ENCODE measurements at regions not wholly inside any gene's neighbourhood (a gene's known extent, or its start where the extent isn't known, plus 50 kb on each side); places are given as distances from the start of the nearest gene placed in this dataset.
"Not testable (repeated sequence)": the region's sequence is repeated elsewhere in the genome, so short reads cannot be mapped to it uniquely, and the experiment has no call there.

DNA sequence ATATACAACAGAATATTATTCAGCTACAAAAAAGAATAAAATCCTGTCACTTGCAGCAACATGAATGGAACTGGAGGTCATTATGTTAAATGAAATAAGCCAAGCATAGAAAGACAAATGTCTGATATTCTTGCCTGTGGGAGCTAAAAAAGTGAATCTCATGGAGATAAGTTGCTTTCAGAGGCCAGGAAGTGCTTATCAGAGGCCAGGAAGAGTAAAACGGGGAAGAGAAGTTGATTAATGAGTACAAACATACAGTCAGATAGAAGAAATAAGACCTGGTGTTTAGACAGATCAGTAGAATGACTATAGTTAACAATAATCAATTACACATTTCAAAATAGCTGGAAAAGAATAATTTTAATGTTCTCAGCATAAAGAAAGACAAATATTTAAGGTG, 54.4 kb upstream of the CPHXL start:
- no peak for DNase-seq

DNA sequence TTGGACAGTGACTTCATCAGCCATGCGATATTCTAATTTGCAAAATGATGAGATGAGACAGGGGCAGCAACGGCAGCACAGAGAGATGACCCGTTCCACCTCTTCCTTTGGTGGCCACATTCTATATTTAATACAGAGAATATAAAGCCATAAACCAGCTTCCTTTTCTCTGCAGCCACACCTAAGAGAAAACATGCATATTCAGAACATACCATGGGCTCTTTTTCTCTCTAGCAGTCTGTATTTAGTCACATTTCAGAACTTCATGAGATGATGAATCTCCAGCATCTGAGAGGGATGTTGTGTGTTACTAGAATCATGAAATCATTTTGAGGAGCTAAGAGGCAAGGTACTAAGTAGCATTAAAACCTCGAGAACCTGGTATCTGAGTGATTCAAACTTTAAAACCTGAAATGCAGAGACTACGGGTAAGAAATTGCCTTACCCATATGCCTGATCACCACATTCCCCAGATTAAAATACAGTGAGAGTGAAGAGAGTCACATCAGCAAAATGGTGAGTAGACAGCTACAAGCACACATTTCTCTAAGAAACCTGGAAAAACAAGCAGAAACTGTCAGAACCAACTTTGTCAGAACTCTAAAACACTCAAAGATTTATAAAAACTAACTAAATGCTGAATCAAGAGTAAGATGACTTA, 55.5 kb upstream of the CPHXL start:
- DNase-seq: no peak

DNA sequence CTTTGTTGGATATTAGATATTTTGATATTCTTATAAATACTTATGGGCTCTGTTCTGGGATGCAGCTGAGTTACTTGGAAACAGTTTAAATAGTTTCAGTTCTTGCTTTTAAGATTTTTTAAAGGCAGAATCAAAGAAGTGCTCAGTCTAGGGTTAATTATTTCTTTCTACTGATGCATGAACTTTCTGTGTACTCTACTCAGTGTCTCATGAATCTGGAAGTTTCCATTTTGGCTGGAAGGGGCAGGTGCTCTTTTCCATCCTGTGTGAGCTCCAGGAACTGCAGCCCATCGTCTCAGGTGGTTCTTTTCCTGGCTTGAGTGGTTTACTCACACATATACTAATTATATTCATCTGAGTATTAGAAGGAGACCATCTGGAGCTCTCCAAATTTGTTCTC, 61.1 kb upstream of the CPHXL start:
- no peak for DNase-seq

DNA sequence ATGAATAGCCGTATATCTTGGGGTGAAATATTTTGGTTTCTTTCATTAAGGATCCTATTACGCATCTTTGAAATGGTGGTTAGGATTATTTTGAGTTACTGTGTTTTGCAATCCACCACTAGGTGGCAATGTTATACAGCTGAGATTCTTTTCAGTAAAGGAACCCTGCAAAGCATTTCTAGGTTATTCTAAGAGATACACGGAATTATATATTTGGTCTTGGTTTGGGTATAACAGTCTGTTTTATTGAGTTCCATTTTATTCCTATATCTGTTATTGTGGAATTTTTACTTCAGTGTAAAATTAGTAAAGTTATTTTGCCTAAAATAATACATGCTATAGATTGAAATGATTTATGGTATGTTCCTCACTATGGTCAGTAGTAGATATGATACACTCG, 62.9 kb upstream of the CPHXL start:
- peak; percentile 75 for DNase-seq

DNA sequence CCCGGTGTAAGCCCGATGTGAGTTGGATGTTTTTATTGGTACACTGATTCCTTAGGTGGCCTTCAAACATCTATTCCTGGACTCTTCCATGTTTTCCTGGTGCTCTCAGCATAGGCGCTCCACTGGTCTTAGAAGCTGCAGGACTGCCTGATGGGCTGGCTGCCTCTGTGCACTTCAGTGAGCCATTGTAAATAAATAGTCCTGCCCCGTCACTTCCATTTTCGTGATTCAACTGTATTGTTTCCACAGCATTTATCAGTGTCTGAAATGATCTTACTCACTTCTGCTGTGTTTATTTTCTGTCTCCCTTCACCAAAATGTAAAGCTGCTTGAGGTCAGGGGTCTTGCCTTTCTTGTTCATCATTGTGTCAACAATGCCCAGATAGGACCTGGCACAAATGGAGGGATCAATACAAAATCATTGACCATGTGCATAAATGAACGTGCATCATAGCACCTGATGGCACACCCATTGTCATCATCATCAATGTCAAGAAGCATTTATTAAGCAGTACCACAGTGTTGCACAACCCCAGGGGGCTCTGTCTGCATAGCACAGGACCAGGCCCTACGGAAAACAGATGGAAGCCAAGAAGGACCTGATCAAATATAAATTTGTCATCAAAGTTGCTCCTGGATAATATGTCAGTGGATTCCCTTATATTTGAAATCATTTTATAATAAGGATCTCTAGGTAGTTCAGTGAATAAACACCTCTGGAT, 66.6 kb upstream of the CPHXL start:
- DNase-seq: no peak

DNA sequence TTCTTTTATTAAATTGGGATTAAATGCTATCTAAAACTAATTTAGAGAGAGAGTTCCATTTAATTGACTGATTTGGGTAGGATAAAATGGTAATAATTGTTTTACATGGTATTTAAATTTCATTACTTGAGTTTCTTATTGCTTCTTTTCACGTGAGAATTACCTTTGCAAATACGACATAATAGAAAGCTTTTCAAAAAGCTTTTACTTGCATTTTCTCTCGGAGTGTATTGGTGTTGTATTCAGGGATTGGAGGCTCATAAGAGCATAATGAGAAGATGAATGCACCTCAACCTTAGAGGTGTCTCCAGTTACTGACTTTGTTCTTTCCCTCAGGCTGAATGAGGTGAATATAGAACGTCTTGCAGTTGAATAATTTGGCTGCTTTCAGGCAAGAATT, 67.4 kb upstream of the CPHXL start:
- no peak for DNase-seq

DNA sequence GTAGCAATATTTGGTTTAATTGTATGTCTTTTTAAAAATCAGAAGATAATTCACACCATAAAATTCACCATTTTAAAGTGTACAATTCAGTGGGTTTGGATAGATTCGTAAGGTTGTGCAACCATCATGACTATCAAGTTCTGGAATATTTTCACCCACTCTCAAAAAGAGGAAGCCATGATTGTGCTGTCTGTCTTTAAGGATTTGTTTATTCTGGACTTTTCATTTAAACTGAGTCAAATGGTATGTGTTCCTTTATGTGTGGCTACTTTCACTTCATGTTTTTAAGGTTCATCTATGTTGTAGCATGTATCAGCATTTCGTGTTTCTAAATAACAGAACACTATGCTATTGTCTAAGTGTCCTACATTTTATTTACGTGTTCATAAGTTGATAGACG, 68.1 kb upstream of the CPHXL start:
- no peak for DNase-seq

DNA sequence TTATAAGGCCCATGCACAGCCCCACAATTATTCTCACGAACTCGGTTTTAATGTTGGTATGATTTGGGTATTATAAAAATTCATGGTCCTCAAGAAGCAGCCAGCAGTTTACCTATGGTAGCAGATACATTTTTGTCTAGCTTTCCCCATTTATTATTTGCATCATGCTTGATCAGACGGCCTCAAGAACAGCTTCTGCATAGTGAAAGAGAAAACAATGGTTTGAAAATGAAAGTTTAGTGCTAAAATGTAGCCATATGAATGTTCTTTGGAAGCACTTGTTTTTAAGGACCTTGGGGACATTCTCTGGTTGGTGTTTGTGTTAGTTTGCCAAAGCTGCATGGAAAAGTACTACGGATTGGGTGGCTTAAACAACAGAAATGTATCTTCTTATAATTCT, 72.4 kb upstream of the CPHXL start:
- DNase-seq: no peak

DNA sequence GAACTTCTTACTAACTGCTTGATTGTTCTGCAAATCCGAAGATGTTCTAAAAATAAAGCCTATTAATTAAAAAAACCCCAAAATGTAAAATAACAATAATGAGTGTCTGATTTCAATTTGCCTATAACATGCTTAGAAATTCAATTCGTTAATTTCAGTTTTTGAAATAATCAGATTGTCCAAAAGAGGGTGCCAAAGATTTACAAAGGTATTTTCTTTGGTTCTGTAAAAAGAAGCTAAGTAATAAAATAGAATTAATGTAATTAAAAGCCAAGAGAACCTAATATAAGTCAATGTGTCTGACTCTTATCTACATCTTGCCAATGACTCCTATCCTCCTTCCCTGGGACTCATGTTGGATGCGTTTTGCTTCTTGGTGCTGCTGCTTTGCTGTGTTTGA, 75.0 kb upstream of the CPHXL start:
- peak; percentile 54 for DNase-seq

DNA sequence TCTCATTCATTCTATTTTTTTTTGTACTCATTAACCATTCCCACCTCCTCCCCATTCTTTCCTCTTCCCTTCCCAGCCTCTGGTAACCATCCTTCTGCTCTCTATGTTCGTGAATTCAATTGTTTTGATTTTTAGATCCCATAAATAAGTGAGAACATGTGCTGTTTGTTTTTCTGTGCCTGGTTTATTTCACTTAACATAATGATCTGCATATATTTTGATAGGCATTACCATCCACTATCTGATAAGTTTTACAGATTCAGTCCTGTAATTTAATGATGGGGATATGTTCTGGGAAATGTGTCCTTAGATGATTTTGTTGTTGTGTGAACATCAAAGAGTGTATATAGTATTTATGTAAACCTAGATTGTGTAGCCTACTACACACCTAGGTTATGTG, 77.5 kb upstream of the CPHXL start:
- no peak for DNase-seq

DNA sequence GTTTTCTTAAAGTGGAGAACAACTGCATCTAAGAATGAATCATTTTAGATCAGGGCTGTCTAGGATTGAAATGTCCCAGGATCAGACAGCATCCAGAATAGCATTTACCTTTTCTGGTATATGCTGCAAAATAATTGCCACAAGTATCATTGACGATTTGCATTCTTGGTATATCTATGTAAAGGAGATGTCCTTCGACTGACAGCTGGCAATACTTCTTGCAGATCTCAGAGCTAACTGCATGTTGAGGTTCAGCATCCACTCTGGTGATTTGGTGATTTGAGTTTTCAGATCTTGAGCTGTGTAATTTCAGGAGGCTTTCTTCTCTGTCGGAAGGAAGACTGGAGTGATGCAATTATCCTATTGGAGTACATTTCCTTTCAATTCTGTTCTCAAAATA, 78.1 kb upstream of the CPHXL start:
- DNase-seq: no peak

DNA sequence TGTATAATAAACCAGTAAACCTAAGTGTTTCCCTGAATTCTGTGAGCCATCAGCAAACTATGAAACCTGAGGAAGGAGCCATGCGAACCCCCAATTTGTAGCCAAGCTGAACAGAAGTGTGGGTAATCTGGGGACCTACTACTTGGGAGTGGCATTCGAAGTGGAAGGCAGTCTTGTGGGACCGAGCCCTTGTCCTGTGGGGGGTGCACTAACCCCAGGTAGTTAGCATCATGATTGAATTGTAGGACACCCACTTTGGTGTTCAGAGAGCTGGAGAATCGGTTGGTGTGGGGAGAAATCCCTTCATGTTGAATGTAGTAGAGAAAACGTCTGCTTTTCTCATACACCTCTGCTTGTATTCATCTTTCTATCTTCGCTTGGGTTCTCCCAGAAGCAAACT, 79.7 kb upstream of the CPHXL start:
- DNase-seq: no peak

DNA sequence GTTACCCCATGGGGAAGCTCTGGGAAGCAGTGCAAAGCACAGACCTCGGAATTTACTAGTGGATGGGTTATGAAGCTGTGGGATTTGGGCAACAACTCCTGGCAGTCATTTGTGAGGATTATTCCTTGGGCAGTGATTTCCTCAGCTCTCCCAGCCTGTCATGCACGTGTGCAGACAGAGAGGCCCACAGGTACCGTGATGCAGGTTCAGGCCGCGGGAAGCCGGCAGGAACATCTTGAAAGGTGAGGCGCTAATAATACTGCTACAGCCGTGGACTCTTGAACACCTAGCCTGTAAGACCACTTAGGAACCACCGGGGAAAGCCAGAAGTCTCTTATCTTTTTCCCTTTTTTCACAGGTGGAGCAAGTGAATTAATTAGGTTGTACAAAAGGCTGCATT, 80.2 kb upstream of the CPHXL start:
- DNase-seq: no peak

DNA sequence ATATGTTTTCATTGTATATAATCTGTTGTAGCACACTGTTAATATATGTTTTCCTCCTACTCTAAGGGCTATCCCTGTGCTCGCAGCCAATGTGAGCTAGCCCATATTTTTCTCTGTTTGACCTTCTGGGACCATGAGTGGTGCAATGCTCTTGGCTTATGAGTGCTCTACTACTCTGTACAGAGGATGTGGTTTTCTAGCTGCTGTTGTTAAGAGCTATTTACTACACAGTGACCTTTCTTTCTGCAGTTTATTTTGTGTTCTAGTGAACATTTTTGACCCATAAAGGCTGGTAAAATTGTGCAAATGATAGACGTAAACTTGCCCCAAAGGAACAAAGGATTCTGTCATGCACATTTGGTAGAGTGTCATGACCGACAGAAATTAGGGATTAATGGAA, 84.1 kb upstream of the CPHXL start:
- DNase-seq: no peak

DNA sequence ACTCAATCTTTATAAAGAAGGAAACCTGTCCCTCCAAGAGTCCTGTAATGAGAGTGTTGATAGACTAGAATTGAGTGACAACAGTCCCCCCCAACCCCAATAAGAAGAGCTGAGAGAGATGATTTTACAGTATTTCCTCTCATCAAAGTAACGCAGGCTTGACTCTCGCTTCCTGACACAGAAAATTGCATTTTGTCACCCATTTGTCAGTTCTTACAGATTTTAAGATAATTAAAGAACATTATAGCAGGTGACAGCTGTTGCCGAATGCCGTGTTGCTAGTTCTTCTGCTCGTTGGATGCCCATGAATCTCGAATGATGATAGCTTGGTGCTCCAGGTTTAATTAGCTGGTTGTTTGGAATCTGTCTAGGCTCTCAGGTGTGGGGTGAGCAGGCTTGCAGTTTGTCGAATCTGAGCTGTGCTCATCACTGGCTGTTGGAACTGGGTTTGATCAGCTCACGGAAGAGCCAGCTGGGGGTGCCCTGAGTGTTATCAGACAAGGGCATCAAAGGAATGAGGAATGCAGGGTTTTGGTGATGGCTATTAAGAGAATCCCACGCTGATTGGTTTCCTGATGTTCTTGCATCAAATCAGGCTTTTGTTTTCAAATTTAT, 84.8 kb upstream of the CPHXL start:
- peak; percentile 16 for DNase-seq

DNA sequence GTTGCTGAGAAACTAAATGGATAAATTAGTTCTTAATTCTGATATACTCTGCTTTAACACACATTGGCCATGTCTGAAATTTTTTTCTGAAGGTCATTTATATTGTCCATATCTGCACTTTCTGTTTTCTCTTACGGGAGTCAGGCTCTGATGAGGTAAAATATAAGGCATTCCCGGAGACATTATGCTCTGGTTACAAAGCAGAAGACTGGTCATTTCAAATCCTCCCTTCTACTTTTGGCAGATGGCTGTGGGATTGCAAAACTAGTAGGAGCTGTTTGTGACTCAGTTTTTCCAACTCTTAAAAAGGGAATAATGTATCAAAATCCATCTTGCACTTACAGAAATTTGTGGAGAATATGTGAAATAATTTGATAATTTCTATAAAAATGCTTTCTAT, 92.2 kb upstream of the CPHXL start:
- no peak for DNase-seq

DNA sequence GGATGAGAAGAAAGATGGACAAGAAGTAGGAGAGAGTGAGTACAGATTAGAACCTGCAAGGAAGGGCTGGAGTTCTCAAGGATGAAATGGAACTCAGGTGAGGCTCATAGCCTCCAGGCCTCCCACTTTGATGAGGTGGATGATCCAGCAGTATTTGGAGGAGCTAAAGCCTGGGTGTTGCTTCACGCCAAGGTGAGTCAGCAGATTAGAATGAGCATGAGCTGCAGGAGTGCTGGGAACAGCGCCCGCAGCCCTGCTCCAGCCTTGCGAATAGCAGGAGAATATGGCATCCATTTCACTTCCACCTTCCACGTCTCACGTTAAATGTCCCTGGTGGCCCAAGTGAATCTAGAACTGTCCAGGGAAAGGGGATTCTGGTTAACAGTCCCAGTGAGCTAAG, 94.4 kb upstream of the CPHXL start:
- no peak for DNase-seq

DNA sequence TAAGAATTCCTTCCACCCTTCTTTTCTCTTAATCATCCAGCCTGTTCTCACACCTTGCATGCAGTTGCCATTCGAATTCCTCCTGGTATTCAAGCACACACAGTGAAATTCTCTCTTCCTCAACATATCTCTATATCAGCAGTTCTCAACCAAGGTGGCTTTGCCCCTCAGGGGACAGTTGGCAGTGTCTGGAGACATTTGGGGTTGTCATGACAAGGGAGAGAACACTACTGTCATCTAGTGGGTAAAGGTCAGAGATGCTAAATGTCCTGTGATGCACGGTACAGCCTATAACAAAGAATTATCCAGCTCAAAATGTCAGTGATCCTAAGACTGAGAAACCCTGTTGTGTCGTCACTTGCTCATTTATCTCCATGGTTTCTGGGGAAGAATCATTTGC, 94.8 kb upstream of the CPHXL start:
- no peak for DNase-seq

DNA sequence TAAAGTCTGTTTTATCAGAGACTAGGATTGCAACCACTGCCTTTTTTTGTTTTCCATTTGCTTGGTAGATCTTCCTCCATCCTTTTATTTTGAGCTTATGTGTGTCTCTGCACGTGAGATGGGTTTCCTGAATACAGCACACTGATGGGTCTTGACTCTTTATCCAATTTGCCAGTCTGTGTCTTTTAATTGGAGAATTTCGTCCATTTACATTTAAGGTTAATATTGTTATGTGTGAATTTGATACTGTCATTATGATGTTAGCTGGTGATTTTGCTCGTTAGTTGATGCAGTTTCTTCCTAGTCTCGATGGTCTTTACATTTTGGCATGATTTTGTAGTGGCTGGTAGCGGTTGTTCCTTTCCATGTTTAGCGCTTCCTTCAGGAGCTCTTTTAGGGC, 99.5 kb upstream of the CPHXL start:
- not testable (repeated sequence) for DNase-seq

DNA sequence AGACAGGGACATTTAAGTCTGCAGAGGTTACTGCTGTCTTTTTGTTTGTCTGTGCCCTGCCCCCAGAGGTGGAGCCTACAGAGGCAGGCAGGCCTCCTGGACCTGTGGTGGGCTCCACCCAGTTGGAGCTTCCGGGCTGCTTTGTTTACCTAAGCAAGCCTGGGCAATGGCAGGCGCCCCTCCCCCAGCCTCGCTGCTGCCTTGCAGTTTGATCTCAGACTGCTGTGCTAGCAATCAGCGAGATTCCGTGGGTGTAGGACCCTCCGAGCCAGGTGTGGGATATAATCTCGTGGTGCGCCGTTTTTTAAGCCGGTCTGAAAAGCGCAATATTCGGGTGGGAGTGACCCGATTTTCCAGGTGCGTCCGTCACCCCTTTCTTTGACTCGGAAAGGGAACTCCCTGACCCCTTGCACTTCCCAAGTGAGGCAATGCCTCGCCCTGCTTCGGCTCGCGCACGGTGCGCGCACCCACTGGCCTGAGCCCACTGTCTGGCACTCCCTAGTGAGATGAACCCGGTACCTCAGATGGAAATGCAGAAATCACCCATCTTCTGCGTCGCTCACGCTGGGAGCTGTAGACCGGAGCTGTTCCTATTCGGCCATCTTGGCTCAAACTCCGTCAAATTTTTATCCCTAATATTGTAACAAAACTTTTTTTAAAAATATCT, 101.2 kb upstream of the CPHXL start:
- not testable (repeated sequence) for DNase-seq

DNA sequence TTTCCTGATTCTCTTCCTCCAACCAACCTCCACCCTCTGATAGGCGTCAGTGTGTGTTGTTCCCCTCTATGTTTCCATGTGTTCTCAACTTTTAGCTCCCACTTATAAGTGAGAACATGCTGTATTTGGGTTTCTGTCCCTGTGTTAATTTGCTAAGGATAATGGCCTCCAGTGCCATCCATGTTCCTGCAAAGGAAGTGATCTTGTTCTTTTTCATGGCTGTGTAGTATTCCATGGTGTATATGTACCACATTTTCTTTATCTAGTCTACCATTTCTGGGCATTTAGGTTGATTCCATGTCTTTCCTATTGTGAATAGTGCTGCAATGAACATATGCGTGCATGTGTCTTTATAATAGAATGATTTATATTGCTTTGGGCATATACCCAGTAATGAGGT, 107.1 kb upstream of the CPHXL start:
- DNase-seq: not testable (repeated sequence)

DNA sequence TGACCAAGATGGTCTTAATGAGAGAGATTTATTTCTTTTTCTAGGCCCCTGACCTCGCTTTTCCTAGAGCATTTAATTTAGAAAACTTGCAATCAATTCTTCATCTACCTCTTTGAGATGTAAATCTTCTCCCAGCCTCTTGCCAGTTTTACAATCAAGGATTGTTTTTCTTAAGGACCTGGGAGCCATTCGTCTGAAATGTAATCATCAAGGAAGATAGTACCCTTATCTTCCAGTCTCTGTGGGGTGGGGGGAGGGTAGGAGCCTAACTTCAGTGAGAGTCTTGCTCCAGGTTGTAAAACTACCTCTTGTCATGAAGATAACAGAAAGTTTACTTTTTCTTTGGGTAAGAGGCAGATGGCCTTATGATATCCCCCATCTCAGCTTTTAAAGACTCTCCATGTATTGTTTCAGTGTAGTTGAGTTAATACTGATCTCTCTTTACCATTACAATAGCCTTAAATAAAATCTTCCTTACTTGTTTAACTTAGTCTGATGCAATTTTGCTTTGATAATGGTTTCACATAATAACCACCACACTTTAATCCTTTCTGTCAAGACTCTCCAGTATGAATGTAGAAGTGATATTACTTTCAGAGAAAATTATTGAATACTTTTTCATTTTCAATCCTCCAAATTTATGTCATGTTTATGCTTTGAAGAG, 110.2 kb upstream of the CPHXL start:
- no peak for DNase-seq

DNA sequence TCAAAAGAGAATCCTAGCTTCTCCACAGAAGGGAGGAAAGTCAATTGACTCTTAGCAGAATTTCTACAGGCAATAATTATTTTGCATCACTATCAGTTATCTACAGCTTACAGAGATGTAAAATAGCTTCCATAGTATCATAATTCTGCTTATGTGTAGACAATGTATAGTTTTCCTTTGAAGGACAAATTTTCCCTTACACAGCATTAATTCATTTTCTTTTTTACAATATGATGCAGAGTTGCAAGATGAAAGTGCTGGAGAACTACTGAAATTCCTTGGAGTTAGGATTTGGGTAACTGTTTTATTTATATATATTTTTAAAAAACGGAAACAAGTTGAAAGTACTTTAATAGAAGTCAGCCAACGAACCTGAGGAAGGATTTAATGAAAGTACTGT, 111.0 kb upstream of the CPHXL start:
- DNase-seq: no peak
